HEK293T (cell line): ENCODE measurements at regions not wholly inside any gene's neighbourhood (a gene's known extent, or its start where the extent isn't known, plus 50 kb on each side); places are given as distances from the start of the nearest gene placed in this dataset.

Experiments used
- CTCF ChIA-PET: fragments of 350-600 bp; formaldehyde crosslinking; extraction: SDS; loops from one replicate; lab custom pipeline; 2021; ENCODE audit warnings: antibody characterized with exemption, inconsistent platforms; lab: Yijun Ruan, JAX
- POLR2A ChIA-PET: fragments of 350-600 bp; formaldehyde crosslinking; extraction: SDS; loops from one replicate; lab custom pipeline; 2020; ENCODE audit warnings: antibody characterized with exemption, inconsistent platforms; lab: Yijun Ruan, JAX
- DNase-seq: peaks from one replicate; pipeline ENCODE4 v3.0.0; 2012; ENCODE audit warnings: mixed read lengths; ENCODE audit errors: extremely low spot score
- ARNT ChIP-seq: fragments of 450-650 bp; IDR thresholded peaks from 2 replicates; pipeline ENCODE4 v1.6.1; 2017; ENCODE audit warnings: mild to moderate bottlenecking
- BHLHE40 ChIP-seq: fragments of 450-650 bp; IDR thresholded peaks from 2 replicates; pipeline ENCODE4 v1.6.1; 2016; ENCODE audit warnings: mild to moderate bottlenecking, moderate library complexity, borderline replicate concordance
- CTBP1 ChIP-seq: fragments of 450-650 bp; IDR thresholded peaks from 2 replicates; pipeline ENCODE4 v1.6.1; 2016; ENCODE audit warnings: borderline replicate concordance
- ELF4 ChIP-seq: fragments of 450-650 bp; IDR thresholded peaks from 2 replicates; pipeline ENCODE4 v1.6.1; 2017; ENCODE audit warnings: antibody characterized with exemption
- FOXA1 ChIP-seq: fragments of 450-650 bp; IDR thresholded peaks from 2 replicates; pipeline ENCODE4 v1.6.1; 2016; ENCODE audit warnings: mild to moderate bottlenecking
- FOXK2 ChIP-seq: fragments of 450-650 bp; IDR thresholded peaks from 2 replicates; pipeline ENCODE4 v1.6.1; 2016; ENCODE audit warnings: mild to moderate bottlenecking
- FOXM1 ChIP-seq: fragments of 450-650 bp; IDR thresholded peaks from 2 replicates; pipeline ENCODE4 v1.6.1; 2017; ENCODE audit warnings: mild to moderate bottlenecking, borderline replicate concordance
- HDGF ChIP-seq: fragments of 450-650 bp; IDR thresholded peaks from 2 replicates; pipeline ENCODE4 v1.6.1; 2017; ENCODE audit warnings: antibody characterized with exemption, borderline replicate concordance
- L3MBTL2 ChIP-seq: fragments of 450-650 bp; conservative IDR thresholded peaks from 2 replicates; pipeline ENCODE4 v1.6.1; 2016; ENCODE audit warnings: mild to moderate bottlenecking
- LEF1 ChIP-seq: fragments of 450-650 bp; IDR thresholded peaks from 2 replicates; pipeline ENCODE4 v1.6.1; 2017; ENCODE audit warnings: mild to moderate bottlenecking, borderline replicate concordance
- NFRKB ChIP-seq: fragments of 450-650 bp; IDR thresholded peaks from 2 replicates; pipeline ENCODE4 v1.6.1; 2016; ENCODE audit warnings: mild to moderate bottlenecking, moderate library complexity
- SP1 ChIP-seq: fragments of 450-650 bp; IDR thresholded peaks from 2 replicates; pipeline ENCODE4 v1.6.1; 2017
- SUZ12 ChIP-seq: fragments of 450-650 bp; IDR thresholded peaks from 2 replicates; pipeline ENCODE4 v1.6.1; 2016; ENCODE audit warnings: mild to moderate bottlenecking
- TARDBP ChIP-seq: fragments of 450-650 bp; IDR thresholded peaks from 2 replicates; pipeline ENCODE4 v1.6.1; 2016
- ZNF384 ChIP-seq: fragments of 450-650 bp; IDR thresholded peaks from 2 replicates; pipeline ENCODE4 v1.6.1; 2016
- TF ChIP-seq, protein P1 (sequence below): fragments of 450-650 bp; IDR thresholded peaks from 2 replicates; pipeline ENCODE4 v1.6.1; 2016

DNA sequence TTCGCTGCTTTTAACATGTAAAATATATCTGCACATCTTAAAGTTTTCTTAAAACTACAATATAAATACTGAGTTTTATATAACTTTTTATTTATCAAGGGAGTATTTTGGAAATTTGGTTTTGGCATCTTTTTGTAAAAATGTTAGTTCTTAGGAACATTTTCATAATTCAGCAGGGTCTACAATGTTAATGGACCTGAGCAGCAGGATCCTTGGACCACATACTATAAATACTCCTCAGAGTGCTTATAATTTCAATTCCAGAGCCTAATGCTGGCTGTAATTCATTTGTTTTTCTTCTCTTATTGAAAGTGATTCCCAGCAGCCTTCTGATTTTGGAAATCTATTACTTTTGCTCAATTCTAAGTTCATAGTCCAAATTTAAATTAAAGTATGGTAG lies 1216.2 kb downstream of the MAT2B start:
- no peak for TF ChIP-seq ARNT
- TF ChIP-seq BHLHE40, result no peak
- TF ChIP-seq, protein P1, sequence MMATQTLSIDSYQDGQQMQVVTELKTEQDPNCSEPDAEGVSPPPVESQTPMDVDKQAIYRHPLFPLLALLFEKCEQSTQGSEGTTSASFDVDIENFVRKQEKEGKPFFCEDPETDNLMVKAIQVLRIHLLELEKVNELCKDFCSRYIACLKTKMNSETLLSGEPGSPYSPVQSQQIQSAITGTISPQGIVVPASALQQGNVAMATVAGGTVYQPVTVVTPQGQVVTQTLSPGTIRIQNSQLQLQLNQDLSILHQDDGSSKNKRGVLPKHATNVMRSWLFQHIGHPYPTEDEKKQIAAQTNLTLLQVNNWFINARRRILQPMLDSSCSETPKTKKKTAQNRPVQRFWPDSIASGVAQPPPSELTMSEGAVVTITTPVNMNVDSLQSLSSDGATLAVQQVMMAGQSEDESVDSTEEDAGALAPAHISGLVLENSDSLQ, result no peak
- TF ChIP-seq SUZ12, result no peak
- TF ChIP-seq L3MBTL2, result no peak
- TF ChIP-seq ELF4, result no peak
- TF ChIP-seq NFRKB, result no peak
- TF ChIP-seq FOXK2, result no peak
- no peak for TF ChIP-seq TARDBP
- no peak for TF ChIP-seq HDGF
- TF ChIP-seq FOXM1, result no peak
- no peak for TF ChIP-seq SP1
- no peak for TF ChIP-seq FOXA1
- CTCF ChIA-PET, result no interaction called here
- POLR2A ChIA-PET, result no interaction called here
- no peak for DNase-seq

DNA sequence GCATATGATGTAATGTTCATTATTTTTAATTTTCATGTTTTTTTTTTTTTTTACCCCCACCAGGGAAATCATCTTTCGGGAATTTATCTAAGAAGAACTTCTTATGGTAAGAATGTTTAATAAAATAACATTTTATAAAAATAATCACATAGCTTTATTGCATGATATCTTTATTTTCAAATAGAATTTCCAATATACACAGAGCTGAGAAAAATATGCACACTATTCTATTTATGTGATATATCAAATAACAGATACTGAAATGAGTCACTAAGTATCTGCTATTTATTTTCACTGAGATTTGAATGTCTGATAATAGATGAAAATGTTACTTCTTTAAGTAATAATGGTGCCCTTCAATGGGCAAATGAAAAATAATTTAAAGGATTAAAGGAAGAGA lies 1217.3 kb downstream of the MAT2B start:
- TF ChIP-seq FOXM1 (no peak), TARDBP (no peak)
- ChIA-PET CTCF (no interaction called here), POLR2A (no interaction called here)
- no peak for DNase-seq

DNA sequence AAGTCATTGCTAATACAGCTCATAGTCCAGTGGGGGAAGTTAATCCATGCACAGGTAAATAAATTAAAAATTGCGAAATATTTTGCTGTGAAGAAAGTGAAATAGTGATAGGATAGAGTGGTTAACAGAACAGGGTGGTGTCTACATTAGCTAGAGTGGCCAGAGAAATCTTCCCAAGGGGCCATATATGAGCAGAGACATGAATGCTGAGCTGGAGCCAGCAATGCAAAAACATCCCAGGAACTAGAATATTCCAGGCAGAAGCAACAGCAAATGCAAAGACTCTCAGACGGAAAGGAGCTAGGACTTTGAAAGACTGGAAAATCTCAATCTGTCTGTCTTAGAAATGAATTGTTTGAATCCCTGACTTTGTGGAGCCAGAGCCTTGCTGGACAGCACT lies 1221.6 kb downstream of the MAT2B start:
- CTCF ChIA-PET, result no interaction called here
- DNase-seq, result no peak
- POLR2A ChIA-PET, result no interaction called here
- TF ChIP-seq FOXK2 (no peak), ELF4 (no peak), ZNF384 (no peak), FOXM1 (no peak), CTBP1 (no peak), SUZ12 (no peak), LEF1 (no peak), BHLHE40 (no peak), NFRKB (no peak), HDGF (no peak), ARNT (no peak)
- TF ChIP-seq, protein P1, result no peak

DNA sequence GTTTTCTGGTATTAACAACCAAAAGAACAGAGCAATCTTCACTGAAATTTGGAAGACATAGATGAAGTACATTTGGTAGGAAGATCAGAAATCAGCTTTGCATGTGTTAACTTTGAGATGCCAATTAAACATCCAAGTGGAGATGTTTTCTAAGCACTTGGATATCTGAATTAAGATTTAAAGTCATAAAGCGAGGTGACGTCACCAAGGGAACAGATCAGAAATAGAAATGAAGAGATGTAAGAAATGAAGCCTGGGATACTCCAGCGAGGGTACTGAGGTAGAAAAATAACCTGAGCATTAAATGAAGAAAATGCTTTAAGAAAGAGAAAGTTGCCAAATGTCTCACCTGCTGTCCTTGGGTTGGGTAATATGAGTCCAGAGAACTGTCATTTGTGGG lies 1223.3 kb downstream of the MAT2B start:
- ChIA-PET POLR2A (no interaction called here), CTCF (no interaction called here)
- no peak for DNase-seq
- no peak for TF ChIP-seq NFRKB
- TF ChIP-seq TARDBP, result no peak
- TF ChIP-seq LEF1, result no peak
- no peak for TF ChIP-seq L3MBTL2
- TF ChIP-seq FOXK2, result no peak
- no peak for TF ChIP-seq ZNF384
- no peak for TF ChIP-seq HDGF

DNA sequence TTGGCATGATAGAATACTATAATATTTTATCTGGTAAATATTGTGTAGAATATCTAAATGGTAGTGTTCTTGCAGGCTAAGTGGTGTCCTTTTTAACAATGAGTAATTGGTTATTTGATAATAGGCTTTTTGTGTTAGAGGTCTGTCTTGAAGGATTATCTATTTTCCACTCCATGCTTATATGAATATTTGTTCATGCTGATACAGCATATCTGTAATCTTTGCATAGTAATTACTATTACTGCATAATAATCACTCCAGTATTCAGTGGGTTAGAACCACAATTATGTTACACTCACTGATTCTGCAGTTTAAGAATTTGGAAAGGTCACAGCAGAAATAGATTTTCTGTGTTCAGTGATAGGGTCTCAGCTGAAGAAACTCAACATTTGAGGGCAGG lies 1229.9 kb downstream of the MAT2B start:
- TF ChIP-seq SP1 (no peak), FOXK2 (no peak), NFRKB (no peak), BHLHE40 (no peak), CTBP1 (no peak), SUZ12 (no peak), TARDBP (no peak), HDGF (no peak), LEF1 (no peak), FOXM1 (no peak), ELF4 (no peak), FOXA1 (no peak), ARNT (no peak), ZNF384 (no peak), L3MBTL2 (no peak)
- TF ChIP-seq, protein P1, result no peak
- POLR2A ChIA-PET, result no interaction called here
- DNase-seq, result no peak
- CTCF ChIA-PET, result no interaction called here

DNA sequence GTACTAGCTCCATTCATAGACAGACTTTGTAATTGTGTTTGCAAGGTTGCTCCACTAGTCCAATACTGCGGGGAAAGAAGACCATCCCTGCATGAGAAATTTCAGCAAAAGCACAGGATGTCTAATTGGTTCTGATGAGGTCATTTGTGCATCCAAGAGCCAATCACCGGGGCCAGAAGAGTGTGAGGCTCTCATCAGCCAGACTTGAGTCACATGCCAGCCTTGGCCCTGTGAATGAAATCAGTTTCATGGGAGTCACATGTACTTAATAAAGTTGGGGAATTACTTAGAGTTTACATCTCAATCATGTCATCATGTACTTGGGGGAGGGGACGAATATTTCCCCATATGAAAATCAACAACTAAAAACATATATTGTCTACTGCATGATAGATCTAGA lies 1236.0 kb downstream of the MAT2B start:
- TF ChIP-seq NFRKB, result no peak
- TF ChIP-seq FOXK2, result no peak
- TF ChIP-seq, protein P1, result no peak
- CTCF ChIA-PET, result no interaction called here
- DNase-seq, result no peak
- POLR2A ChIA-PET, result no interaction called here

DNA sequence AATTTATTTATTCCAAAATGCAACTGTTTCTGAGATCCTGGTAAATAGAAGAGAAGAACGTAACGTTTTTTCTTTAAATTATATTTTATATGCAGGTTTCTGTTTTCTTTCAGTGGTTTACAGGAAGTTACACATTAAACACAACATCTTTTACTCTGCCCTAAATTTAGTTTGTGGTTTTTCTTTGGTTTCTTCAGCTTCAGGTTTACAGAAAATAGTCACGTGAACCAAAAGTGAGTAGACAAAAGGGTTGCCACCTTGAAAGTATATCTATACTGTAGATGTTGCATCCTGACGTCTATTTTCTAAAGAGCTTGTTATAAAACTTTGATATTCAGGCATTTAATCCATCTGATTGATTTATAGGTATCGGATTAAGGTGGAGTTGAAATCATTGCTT lies 1236.6 kb downstream of the MAT2B start:
- CTCF ChIA-PET, result no interaction called here
- POLR2A ChIA-PET, result no interaction called here
- TF ChIP-seq ARNT (no peak), HDGF (no peak), SP1 (no peak), ZNF384 (no peak), ELF4 (no peak), FOXK2 (no peak)
- TF ChIP-seq, protein P1, result no peak
- no peak for DNase-seq
